ENCODE measurements at regions not wholly inside any gene's neighbourhood (a gene's known extent, or its start where the extent isn't known, plus 50 kb on each side); places are given as distances from the start of the nearest gene placed in this dataset.

GRCh38 chr20:6611911-6612605 is 155.4 kb upstream of the BMP2 start:
- no peak overlapping the region for H3K18ac ChIP-seq (ENCODE audit: insufficient read length, low read depth, low read length)
- no CpG with 5 or more reads among the region's 2 CpGs for WGBS (ENCODE audit: extremely low coverage, insufficient read length, low lambda C conversion rate)

More at GRCh38 chr20:6611911-6612605, 155.4 kb upstream of the BMP2 start:
- Histone ChIP-seq H3K23me2 (ENCODE audit: insufficient read length, low read depth, low read length, poor library complexity, severe bottlenecking) (no peaks in the 10 kb centered on the region), H3K27me3 (ENCODE audit: insufficient read depth, low read length) (no peaks in the 10 kb centered on the region), H3K23ac (ENCODE audit: insufficient read length, low read depth, low read length) (no peak overlapping the region), H3K4me2 (ENCODE audit: insufficient read depth, insufficient read length, low read length) (no peak overlapping the region), H3T11ph (ENCODE audit: low read length) (no peak overlapping the region), H3K9ac (ENCODE audit: extremely low read depth, insufficient read length, low read length) (no peak overlapping the region), H3K27ac (ENCODE audit: insufficient read length, low read depth, low read length) (no peak overlapping the region), H3K79me1 (ENCODE audit: insufficient read depth, low read depth, low read length, poor library complexity, severe bottlenecking) (no peaks in the 10 kb centered on the region), H3K4ac (ENCODE audit: low read depth, low read length) (no peak overlapping the region), H2AFZ (ENCODE audit: low read length) (no peak overlapping the region), H2BK5ac (ENCODE audit: insufficient read length, low read length) (no peak overlapping the region), H2BK120ac (ENCODE audit: low read depth, low read length, poor library complexity, severe bottlenecking) (no peak overlapping the region), H2BK12ac (ENCODE audit: insufficient read length, low read depth, low read length) (no peak overlapping the region), H3K4me1 (ENCODE audit: insufficient read depth, low read length) (no peaks in the 10 kb centered on the region), H2BK20ac (ENCODE audit: low read depth, low read length, poor library complexity, severe bottlenecking) (no peak overlapping the region), H4K8ac (replicated peaks; ENCODE audit: insufficient read length, low read depth, low read length) (no peak overlapping the region), H4K5ac (ENCODE audit: insufficient read length, low read depth, low read length) (no peak overlapping the region), H2BK15ac (ENCODE audit: low read depth, low read length) (no peak overlapping the region), H3K56ac (ENCODE audit: insufficient read length, low read depth, low read length) (no peak overlapping the region), H4K20me1 (ENCODE audit: control insufficient read depth, insufficient read depth, insufficient read length) (no peaks in the 10 kb centered on the region), H2AK5ac (ENCODE audit: insufficient read length, low read length) (no peak overlapping the region), H3K9me3 (ENCODE audit: control insufficient read depth, low read depth, low read length) (no peaks in the 10 kb centered on the region), H4K91ac (ENCODE audit: insufficient read length, low read depth, low read length) (no peak overlapping the region), H3K14ac (ENCODE audit: insufficient read depth, low read length) (no peak overlapping the region), H3K79me2 (ENCODE audit: insufficient read depth, low read length) (no peaks in the 10 kb centered on the region)
- H3K27me3 Mint-ChIP-seq (ENCODE audit: low read depth), result no peaks in the 10 kb centered on the region
- TF ChIP-seq, protein P1, sequence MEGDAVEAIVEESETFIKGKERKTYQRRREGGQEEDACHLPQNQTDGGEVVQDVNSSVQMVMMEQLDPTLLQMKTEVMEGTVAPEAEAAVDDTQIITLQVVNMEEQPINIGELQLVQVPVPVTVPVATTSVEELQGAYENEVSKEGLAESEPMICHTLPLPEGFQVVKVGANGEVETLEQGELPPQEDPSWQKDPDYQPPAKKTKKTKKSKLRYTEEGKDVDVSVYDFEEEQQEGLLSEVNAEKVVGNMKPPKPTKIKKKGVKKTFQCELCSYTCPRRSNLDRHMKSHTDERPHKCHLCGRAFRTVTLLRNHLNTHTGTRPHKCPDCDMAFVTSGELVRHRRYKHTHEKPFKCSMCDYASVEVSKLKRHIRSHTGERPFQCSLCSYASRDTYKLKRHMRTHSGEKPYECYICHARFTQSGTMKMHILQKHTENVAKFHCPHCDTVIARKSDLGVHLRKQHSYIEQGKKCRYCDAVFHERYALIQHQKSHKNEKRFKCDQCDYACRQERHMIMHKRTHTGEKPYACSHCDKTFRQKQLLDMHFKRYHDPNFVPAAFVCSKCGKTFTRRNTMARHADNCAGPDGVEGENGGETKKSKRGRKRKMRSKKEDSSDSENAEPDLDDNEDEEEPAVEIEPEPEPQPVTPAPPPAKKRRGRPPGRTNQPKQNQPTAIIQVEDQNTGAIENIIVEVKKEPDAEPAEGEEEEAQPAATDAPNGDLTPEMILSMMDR (conservative IDR thresholded peaks at IDR 0.05), result no peak
- no peak overlapping the region for H3K4me3 Mint-ChIP-seq
- no peak for DNase-seq
- no peaks in the 10 kb centered on the region for H3K9me3 Mint-ChIP-seq
- H3K4me1 Mint-ChIP-seq, result no peaks in the 10 kb centered on the region
- H3K36me3 Mint-ChIP-seq (ENCODE audit: insufficient read depth in 1 of 3, low read depth in 3 of 3), result no peaks in the 10 kb centered on the region
- no peak overlapping the region for H3K27ac Mint-ChIP-seq

All from H9 (cell line).